Omental fat pad (tissue), 3 donors: ENCODE measurements at regions not wholly inside any gene's neighbourhood (a gene's known extent, or its start where the extent isn't known, plus 50 kb on each side); places are given as distances from the start of the nearest gene placed in this dataset.

Source experiments
- ATAC-seq: fragments of 150-250 bp; one replicate; pipeline ENCODE4 v1.9.1; 2016; ENCODE audit warnings: mild to moderate bottlenecking, moderate library complexity; ENCODE audit not compliant: low FRiP score
- DNase-seq: peaks from one replicate; pipeline ENCODE4 v3.0.0-alpha.2; 2019; ENCODE audit warnings: low spot score
- CTCF ChIP-seq, 3 donors: fragments of 450-650 bp; IDR thresholded peaks; one replicate each; pipeline ENCODE4 v1.5.1; 2016 to 2017; ENCODE audit warnings: antibody characterized with exemption in 3 of 3, mild to moderate bottlenecking in 3 of 3, moderate library complexity in 2 of 3

DNA sequence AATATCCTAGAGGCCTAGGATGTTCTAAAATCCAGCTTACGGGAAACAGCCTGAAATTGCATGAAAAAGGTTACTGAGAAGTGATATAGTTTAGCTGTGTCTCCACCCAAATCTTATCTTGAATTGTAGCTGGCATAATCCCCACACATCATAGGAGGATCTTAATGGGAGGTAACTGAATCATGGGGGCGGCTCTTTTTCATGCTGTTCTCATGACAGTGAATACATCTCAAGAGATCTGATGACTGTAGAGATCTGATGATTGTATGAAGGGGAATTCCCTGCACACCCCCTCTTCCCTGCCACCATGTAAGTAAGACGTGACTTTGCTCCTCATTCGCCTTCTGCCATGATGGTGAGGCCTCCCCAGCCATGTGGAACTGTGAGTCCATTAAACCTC lies 385.6 kb upstream of the ID2 start:
- TF ChIP-seq CTCF (IDR thresholded peaks at IDR 0.05), result no peak
- DNase-seq, result no peak
- ATAC-seq, result peak; percentile 92

DNA sequence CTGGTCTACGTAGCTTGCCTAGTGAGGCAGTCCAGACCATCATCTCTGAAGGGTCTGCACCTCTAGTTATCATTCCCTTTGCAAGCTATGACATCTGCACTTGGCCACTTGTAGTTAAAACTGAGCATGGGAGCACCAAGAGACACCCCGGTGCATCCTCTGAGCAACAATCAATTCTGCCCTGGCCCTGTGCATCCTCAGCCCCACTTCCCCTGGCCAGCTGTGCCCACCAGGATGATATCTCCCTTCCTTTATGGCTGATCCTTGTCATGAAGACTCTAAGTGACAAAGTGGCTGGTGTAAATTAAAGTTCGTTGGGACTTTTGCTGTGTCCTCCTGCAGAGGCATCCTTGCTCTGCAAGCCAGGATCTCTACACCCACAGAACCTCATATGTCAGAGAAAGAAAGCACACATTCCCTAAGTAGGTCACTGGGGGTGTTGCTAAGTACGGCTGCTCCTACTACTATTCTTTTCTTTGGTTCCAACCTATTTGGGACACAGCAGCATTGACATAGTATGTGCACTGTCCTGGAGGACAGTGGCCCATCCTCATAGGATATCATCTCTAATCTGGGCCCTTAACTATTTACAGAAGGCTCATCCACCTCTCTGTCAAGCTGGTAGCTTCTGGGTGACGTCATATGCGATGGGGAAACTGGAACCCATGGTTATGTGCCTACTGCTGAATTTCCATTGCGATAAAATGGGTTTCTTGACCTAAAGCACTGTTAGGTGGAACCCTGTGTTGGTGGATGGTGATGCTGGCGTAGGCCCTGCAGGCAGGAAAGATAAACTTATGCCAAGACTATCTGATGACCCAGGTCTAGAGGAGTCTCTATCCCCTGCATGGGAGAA lies 384.3 kb upstream of the ID2 start:
- ATAC-seq, result no peak
- no peak for DNase-seq
- TF ChIP-seq CTCF (IDR thresholded peaks at IDR 0.05), result no peak

DNA sequence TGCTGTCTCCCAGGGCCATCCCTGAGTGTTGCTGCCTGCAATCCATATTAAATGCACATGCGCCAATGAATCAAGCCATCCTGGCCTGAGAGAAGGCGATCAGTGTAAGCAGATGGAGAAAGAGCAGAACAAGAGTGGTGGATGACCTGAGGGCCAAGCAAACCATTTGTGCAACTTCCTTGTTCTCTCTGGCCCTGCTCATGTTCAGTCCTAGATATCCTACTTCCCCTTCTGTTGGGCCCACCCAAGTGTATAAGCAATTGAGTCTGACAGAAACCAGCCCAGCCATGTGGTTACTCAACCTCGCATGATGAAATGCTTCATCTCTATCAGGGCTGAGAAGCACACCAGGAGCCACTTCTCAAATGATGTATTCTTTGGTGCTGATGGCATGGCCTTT lies 383.1 kb upstream of the ID2 start:
- ATAC-seq (peak; percentile 26), DNase-seq (no peak)
- no peak for TF ChIP-seq CTCF (IDR thresholded peaks at IDR 0.05)

- ATAC-seq (no peak), DNase-seq (no peak)
- TF ChIP-seq CTCF (IDR thresholded peaks at IDR 0.05), result no peak
Observed at GRCh38 chr2:8300216-8300615, 381.6 kb upstream of the ID2 start.

GRCh38 chr2:8300905-8301304 lies 381.0 kb upstream of the ID2 start:
- ATAC-seq (no peak), DNase-seq (no peak)
- TF ChIP-seq CTCF (IDR thresholded peaks at IDR 0.05), result no peak

DNA sequence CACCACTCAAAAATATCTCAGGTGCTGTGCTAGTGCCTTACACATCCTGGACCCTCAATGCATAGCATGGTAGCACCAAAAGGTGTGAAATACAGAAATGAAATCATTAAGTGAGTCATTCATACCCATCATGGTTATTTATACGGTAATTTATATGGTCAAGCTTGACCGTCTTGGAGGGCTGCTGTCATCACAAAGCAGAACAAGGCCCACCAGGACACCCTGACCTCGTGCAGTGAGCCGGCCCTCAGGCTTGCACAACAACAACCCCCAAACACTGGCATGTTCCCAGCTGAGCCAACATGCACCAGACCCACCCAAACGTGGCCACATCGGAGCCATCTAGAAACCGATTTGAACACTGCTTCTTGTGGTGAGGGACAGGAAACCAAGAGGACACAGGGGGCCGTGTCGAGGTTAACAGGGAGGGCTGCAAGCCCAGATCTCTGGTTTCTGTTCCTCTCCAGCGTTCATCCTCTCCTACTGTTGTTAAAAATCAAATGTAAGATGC lies 378.5 kb upstream of the ID2 start:
- ATAC-seq (no peak), DNase-seq (no peak)
- TF ChIP-seq CTCF (IDR thresholded peaks at IDR 0.05), result no peak
